ENCODE measurements at regions not wholly inside any gene's neighbourhood (a gene's known extent, or its start where the extent isn't known, plus 50 kb on each side); places are given as distances from the start of the nearest gene placed in this dataset.

- TF ChIP-seq CTCF (IDR thresholded peaks at IDR 0.05) (no peak), POLR2A (IDR thresholded peaks at IDR 0.05) (no peak)
Observed at GRCh38 chr5:87139795-87140194, 127.9 kb upstream of the RASA1 start.

All from lower leg skin (tissue), 3 donors.